ENCODE measurements at regions not wholly inside any gene's neighbourhood (a gene's known extent, or its start where the extent isn't known, plus 50 kb on each side); places are given as distances from the start of the nearest gene placed in this dataset.
"Not testable (repeated sequence)": the region's sequence is repeated elsewhere in the genome, so short reads cannot be mapped to it uniquely, and the experiment has no call there.

GRCh38 chr16:63877401-63877800 lies 1244.5 kb downstream of the CDH11 start:
- no peak overlapping the region for H3K27ac ChIP-seq (ENCODE audit: control insufficient read depth, insufficient read depth, low read length)
- no peak overlapping the region for H3K4me3 ChIP-seq (ENCODE audit: control insufficient read depth in 2 of 3, extremely low read depth in 1 of 3, insufficient read depth in 2 of 3, low read depth in 1 of 3, low read length in 3 of 3)
- H2AFZ ChIP-seq (ENCODE audit: control insufficient read depth, low read length) = no peak overlapping the region
- no peaks in the 10 kb centered on the region for H3K79me2 ChIP-seq (ENCODE audit: control insufficient read depth, insufficient read depth, low read length)
- no peak overlapping the region for H3K4me2 ChIP-seq (ENCODE audit: control insufficient read depth, extremely low read depth, insufficient read depth, low read depth, low read length)
- no peaks in the 10 kb centered on the region for H3K9me1 ChIP-seq (ENCODE audit: control insufficient read depth, extremely low read depth, insufficient read depth, low read length)
- no peaks in the 10 kb centered on the region for H3K4me1 ChIP-seq (ENCODE audit: control insufficient read depth, extremely low read depth, insufficient read depth, low read length)
- no peaks in the 10 kb centered on the region for H3K27me3 ChIP-seq (ENCODE audit: control insufficient read depth, extremely low read depth, insufficient read depth, low read length)
- no peak for DNase-seq (ENCODE audit: low read depth, low spot score)
- H4K20me1 ChIP-seq (ENCODE audit: control insufficient read depth, extremely low read depth, insufficient read depth, low read length) = no peaks in the 10 kb centered on the region
- H3K36me3 ChIP-seq (ENCODE audit: control insufficient read depth in 2 of 2, extremely low read depth in 1 of 2, insufficient read depth in 2 of 2, low read length in 2 of 2) = no peaks in the 10 kb centered on the region
- no peak overlapping the region for H3K9ac ChIP-seq (ENCODE audit: control insufficient read depth, extremely low read depth, insufficient read depth, low read length)
- no peak for FAIRE-seq
- TF ChIP-seq CTCF (optimal IDR thresholded peaks at IDR 0.05 in 1 of 3, IDR thresholded peaks at IDR 0.05 in 1 of 3, conservative IDR thresholded peaks at IDR 0.05 in 1 of 3; ENCODE audit: extremely low read depth in 1 of 3, insufficient read depth in 2 of 3, low read length in 3 of 3) (no peak), EZH2 (IDR thresholded peaks at IDR 0.05; ENCODE audit: low read length) (no peak)
- no peaks in the 10 kb centered on the region for H3K9me3 ChIP-seq (ENCODE audit: control insufficient read depth, low read depth, low read length)
- dilution Hi-C loops (cut with MboI; ENCODE audit: extremely low pct_ligation_motif_present, low sequenced_read_pairs) = no loop called here

- H3K36me3 ChIP-seq (ENCODE audit: control insufficient read depth in 2 of 2, extremely low read depth in 1 of 2, insufficient read depth in 2 of 2, low read length in 2 of 2) = no peaks in the 10 kb centered on the region
- no peak for FAIRE-seq
- H3K27ac ChIP-seq (ENCODE audit: control insufficient read depth, insufficient read depth, low read length) = no peak overlapping the region
- no peaks in the 10 kb centered on the region for H3K27me3 ChIP-seq (ENCODE audit: control insufficient read depth, extremely low read depth, insufficient read depth, low read length)
- DNase-seq (ENCODE audit: low read depth, low spot score) = no peak
- no peak overlapping the region for H3K4me2 ChIP-seq (ENCODE audit: control insufficient read depth, extremely low read depth, insufficient read depth, low read depth, low read length)
- no peak overlapping the region for H3K4me3 ChIP-seq (ENCODE audit: control insufficient read depth in 2 of 3, extremely low read depth in 1 of 3, insufficient read depth in 2 of 3, low read depth in 1 of 3, low read length in 3 of 3)
- H3K9me3 ChIP-seq (ENCODE audit: control insufficient read depth, low read depth, low read length) = no peaks in the 10 kb centered on the region
- H3K9me1 ChIP-seq (ENCODE audit: control insufficient read depth, extremely low read depth, insufficient read depth, low read length) = no peaks in the 10 kb centered on the region
- no peak overlapping the region for H3K9ac ChIP-seq (ENCODE audit: control insufficient read depth, extremely low read depth, insufficient read depth, low read length)
- no peaks in the 10 kb centered on the region for H3K79me2 ChIP-seq (ENCODE audit: control insufficient read depth, insufficient read depth, low read length)
- no peak overlapping the region for H2AFZ ChIP-seq (ENCODE audit: control insufficient read depth, low read length)
- dilution Hi-C loops (cut with MboI; ENCODE audit: extremely low pct_ligation_motif_present, low sequenced_read_pairs) = no loop called here
- no peak for TF ChIP-seq EZH2 (IDR thresholded peaks at IDR 0.05; ENCODE audit: low read length)
- H4K20me1 ChIP-seq (ENCODE audit: control insufficient read depth, extremely low read depth, insufficient read depth, low read length) = no peaks in the 10 kb centered on the region
- H3K4me1 ChIP-seq (ENCODE audit: control insufficient read depth, extremely low read depth, insufficient read depth, low read length) = no peaks in the 10 kb centered on the region
Measured at GRCh38 chr16:63876103-63876502, 1245.8 kb downstream of the CDH11 start.

- H3K4me1 ChIP-seq (ENCODE audit: control insufficient read depth, extremely low read depth, insufficient read depth, low read length); H3K27ac ChIP-seq (ENCODE audit: control insufficient read depth, insufficient read depth, low read length); H3K9me3 ChIP-seq (ENCODE audit: control insufficient read depth, low read depth, low read length); H4K20me1 ChIP-seq (ENCODE audit: control insufficient read depth, extremely low read depth, insufficient read depth, low read length); H3K27me3 ChIP-seq (ENCODE audit: control insufficient read depth, extremely low read depth, insufficient read depth, low read length); H3K4me3 ChIP-seq (ENCODE audit: control insufficient read depth in 2 of 3, extremely low read depth in 1 of 3, insufficient read depth in 2 of 3, low read depth in 1 of 3, low read length in 3 of 3); H3K36me3 ChIP-seq (ENCODE audit: control insufficient read depth in 2 of 2, extremely low read depth in 1 of 2, insufficient read depth in 2 of 2, low read length in 2 of 2); H3K79me2 ChIP-seq (ENCODE audit: control insufficient read depth, insufficient read depth, low read length); DNase-seq (ENCODE audit: low read depth, low spot score); H3K9ac ChIP-seq (ENCODE audit: control insufficient read depth, extremely low read depth, insufficient read depth, low read length); H3K9me1 ChIP-seq (ENCODE audit: control insufficient read depth, extremely low read depth, insufficient read depth, low read length); H3K4me2 ChIP-seq (ENCODE audit: control insufficient read depth, extremely low read depth, insufficient read depth, low read depth, low read length); H2AFZ ChIP-seq (ENCODE audit: control insufficient read depth, low read length); FAIRE-seq; dilution Hi-C loops (cut with MboI; ENCODE audit: extremely low pct_ligation_motif_present, low sequenced_read_pairs): not testable (repeated sequence)
Measured at GRCh38 chr16:63860700-63861099, 1261.2 kb downstream of the CDH11 start.

Data from keratinocyte (primary cell).